B cell (primary cell): ENCODE measurements at regions not wholly inside any gene's neighbourhood (a gene's known extent, or its start where the extent isn't known, plus 50 kb on each side); places are given as distances from the start of the nearest gene placed in this dataset.

Source experiments
- EZH2 ChIP-seq: IDR thresholded peaks from 2 replicates; pipeline ENCODE4 v1.6.1; 2012; ENCODE audit warnings: borderline replicate concordance, low read depth, mild to moderate bottlenecking, moderate library complexity, low read length; ENCODE audit not compliant: insufficient read depth, poor library complexity, severe bottlenecking
- TF ChIP-seq, protein P1 (sequence below): fragments of 200-600 bp; IDR thresholded peaks from one replicate; pipeline ENCODE4 v1.8.0; 2022; ENCODE audit warnings: antibody characterized with exemption, mild to moderate bottlenecking

DNA sequence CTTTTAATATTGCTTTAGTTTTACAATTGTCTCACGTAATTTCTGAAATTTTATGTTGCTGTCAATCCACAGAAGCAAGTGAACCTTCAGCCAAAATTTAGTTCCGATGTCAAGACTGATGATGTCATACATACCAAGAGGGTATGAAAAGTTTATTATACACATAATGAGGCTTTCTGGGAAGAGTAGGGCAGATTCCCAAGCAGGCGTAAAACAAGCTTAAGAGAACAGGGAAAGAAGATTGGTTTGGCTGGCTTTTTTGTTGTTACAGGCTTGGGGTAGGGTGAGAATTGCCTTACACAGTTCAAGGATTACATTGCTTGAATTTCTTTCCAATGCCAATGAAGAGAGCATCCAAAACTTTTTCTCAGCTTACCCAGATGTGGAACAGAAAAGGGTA is 1962.9 kb upstream of the CDH6 start:
- TF ChIP-seq, protein P1, sequence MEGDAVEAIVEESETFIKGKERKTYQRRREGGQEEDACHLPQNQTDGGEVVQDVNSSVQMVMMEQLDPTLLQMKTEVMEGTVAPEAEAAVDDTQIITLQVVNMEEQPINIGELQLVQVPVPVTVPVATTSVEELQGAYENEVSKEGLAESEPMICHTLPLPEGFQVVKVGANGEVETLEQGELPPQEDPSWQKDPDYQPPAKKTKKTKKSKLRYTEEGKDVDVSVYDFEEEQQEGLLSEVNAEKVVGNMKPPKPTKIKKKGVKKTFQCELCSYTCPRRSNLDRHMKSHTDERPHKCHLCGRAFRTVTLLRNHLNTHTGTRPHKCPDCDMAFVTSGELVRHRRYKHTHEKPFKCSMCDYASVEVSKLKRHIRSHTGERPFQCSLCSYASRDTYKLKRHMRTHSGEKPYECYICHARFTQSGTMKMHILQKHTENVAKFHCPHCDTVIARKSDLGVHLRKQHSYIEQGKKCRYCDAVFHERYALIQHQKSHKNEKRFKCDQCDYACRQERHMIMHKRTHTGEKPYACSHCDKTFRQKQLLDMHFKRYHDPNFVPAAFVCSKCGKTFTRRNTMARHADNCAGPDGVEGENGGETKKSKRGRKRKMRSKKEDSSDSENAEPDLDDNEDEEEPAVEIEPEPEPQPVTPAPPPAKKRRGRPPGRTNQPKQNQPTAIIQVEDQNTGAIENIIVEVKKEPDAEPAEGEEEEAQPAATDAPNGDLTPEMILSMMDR = no peak
- no peak for TF ChIP-seq EZH2
